Fibroblast of lung (primary cell): ENCODE measurements at regions not wholly inside any gene's neighbourhood (a gene's known extent, or its start where the extent isn't known, plus 50 kb on each side); places are given as distances from the start of the nearest gene placed in this dataset.

Experiments used
- EZH2 ChIP-seq: IDR thresholded peaks from 2 replicates; pipeline ENCODE4 v1.5.1; 2012; ENCODE audit warnings: low read length, control low read depth, mild to moderate bottlenecking; ENCODE audit errors: missing control alignments
- TF ChIP-seq, protein P1 (sequence below), 2 donors: IDR thresholded peaks in 1 of 2; conservative IDR thresholded peaks in 1 of 2; 1 replicate in 1 of 2; 2 replicates in 1 of 2; pipeline ENCODE4 v1.5.1; 2011 to 2012; ENCODE audit warnings: low read length in 2 of 2, control low read depth in 1 of 2, inconsistent platforms in 1 of 2, low read depth in 1 of 2, mild to moderate bottlenecking in 1 of 2

DNA sequence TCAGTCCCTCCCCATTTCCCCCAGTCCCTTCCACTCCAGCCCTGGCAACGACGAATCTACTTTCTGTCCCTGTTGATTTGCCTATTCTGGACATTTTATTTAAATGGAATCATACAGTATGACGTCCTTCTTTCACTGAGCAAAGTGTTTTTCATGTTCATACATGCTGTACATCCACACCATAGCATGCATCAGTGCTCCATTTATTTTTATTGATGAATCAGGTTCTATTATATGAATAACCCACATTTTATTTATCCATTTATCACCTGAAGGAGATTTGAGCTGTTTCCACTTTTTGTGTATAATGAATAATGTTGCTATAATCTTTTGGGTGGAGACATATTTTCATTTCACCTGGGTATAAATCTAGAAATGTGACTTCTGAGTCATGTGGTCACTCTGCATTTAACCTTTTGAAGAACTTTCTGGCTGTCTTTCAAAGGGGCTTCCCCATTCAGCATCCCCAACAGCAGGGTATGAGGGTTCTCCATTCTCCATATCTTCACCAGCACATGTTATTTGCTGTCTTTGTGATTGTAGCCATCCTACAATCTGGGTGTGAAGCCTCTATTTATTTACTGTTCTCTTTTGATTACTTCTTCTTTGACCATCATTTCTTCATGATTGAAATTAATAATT, 531.7 kb downstream of the ETS1 start:
- TF ChIP-seq, protein P1, sequence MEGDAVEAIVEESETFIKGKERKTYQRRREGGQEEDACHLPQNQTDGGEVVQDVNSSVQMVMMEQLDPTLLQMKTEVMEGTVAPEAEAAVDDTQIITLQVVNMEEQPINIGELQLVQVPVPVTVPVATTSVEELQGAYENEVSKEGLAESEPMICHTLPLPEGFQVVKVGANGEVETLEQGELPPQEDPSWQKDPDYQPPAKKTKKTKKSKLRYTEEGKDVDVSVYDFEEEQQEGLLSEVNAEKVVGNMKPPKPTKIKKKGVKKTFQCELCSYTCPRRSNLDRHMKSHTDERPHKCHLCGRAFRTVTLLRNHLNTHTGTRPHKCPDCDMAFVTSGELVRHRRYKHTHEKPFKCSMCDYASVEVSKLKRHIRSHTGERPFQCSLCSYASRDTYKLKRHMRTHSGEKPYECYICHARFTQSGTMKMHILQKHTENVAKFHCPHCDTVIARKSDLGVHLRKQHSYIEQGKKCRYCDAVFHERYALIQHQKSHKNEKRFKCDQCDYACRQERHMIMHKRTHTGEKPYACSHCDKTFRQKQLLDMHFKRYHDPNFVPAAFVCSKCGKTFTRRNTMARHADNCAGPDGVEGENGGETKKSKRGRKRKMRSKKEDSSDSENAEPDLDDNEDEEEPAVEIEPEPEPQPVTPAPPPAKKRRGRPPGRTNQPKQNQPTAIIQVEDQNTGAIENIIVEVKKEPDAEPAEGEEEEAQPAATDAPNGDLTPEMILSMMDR (conservative IDR thresholded peaks at IDR 0.05 in 1 of 2, IDR thresholded peaks at IDR 0.05 in 1 of 2; ENCODE audit: low read depth in 1 of 2, low read length in 2 of 2): no peak
- TF ChIP-seq EZH2: no peak
